ENCODE measurements at regions not wholly inside any gene's neighbourhood (a gene's known extent, or its start where the extent isn't known, plus 50 kb on each side); places are given as distances from the start of the nearest gene placed in this dataset.
"Not testable (repeated sequence)": the region's sequence is repeated elsewhere in the genome, so short reads cannot be mapped to it uniquely, and the experiment has no call there.

- H3K4me3 ChIP-seq, H3K9me3 ChIP-seq, H3K4me1 ChIP-seq, H3K27ac ChIP-seq, H3K27me3 ChIP-seq, H3K36me3 ChIP-seq, DNase-seq: not testable (repeated sequence)
Measured at GRCh38 chrX:63204266-63205074, 146.7 kb downstream of the SPIN4 start.

- H3K36me3 ChIP-seq, H3K27me3 ChIP-seq, DNase-seq, H3K9me3 ChIP-seq, H3K4me3 ChIP-seq, H3K27ac ChIP-seq, H3K4me1 ChIP-seq: not testable (repeated sequence)
Measured at GRCh38 chrX:63201987-63202386, 149.1 kb downstream of the SPIN4 start.

GRCh38 chrX:63198693-63199092 is 152.4 kb downstream of the SPIN4 start:
- not testable (repeated sequence) for H3K9me3 ChIP-seq, H3K36me3 ChIP-seq, H3K27me3 ChIP-seq, H3K27ac ChIP-seq, H3K4me1 ChIP-seq, H3K4me3 ChIP-seq, DNase-seq

GRCh38 chrX:63192366-63193041 is 158.6 kb downstream of the SPIN4 start:
- H3K4me3 ChIP-seq, H3K36me3 ChIP-seq, H3K27ac ChIP-seq, H3K9me3 ChIP-seq, H3K27me3 ChIP-seq, DNase-seq, H3K4me1 ChIP-seq: not testable (repeated sequence)

GRCh38 chrX:63186137-63186536 is 165.0 kb downstream of the SPIN4 start:
- no peak for DNase-seq
- Histone ChIP-seq H3K4me1 (no peaks in the 10 kb centered on the region), H3K27ac (no peak overlapping the region), H3K9me3 (no peaks in the 10 kb centered on the region), H3K4me3 (no peak overlapping the region), H3K27me3 (no peaks in the 10 kb centered on the region), H3K36me3 (no peaks in the 10 kb centered on the region)
- no peak for TF ChIP-seq POLR2A (IDR thresholded peaks at IDR 0.05)
- TF ChIP-seq CTCF (IDR thresholded peaks at IDR 0.05): no peak

- H3K4me3 ChIP-seq, DNase-seq, H3K36me3 ChIP-seq, H3K27ac ChIP-seq, H3K27me3 ChIP-seq, H3K9me3 ChIP-seq, H3K4me1 ChIP-seq: not testable (repeated sequence)
Measured at GRCh38 chrX:63179852-63180251, 171.3 kb downstream of the SPIN4 start.

GRCh38 chrX:63176578-63176977 is 174.6 kb downstream of the SPIN4 start:
- H3K9me3 ChIP-seq, H3K36me3 ChIP-seq, DNase-seq, H3K4me1 ChIP-seq, H3K27ac ChIP-seq, H3K27me3 ChIP-seq, H3K4me3 ChIP-seq: not testable (repeated sequence)

- H3K36me3 ChIP-seq, H3K4me3 ChIP-seq, DNase-seq, H3K9me3 ChIP-seq, H3K27me3 ChIP-seq, H3K4me1 ChIP-seq, H3K27ac ChIP-seq: not testable (repeated sequence)
Measured at GRCh38 chrX:63173841-63174718, 177.1 kb downstream of the SPIN4 start.

GRCh38 chrX:63169416-63169815 is 181.7 kb downstream of the SPIN4 start:
- not testable (repeated sequence) for H3K27me3 ChIP-seq, H3K4me3 ChIP-seq, H3K9me3 ChIP-seq, DNase-seq, H3K27ac ChIP-seq, H3K36me3 ChIP-seq, H3K4me1 ChIP-seq

- H3K27me3 ChIP-seq, H3K9me3 ChIP-seq, H3K36me3 ChIP-seq, H3K27ac ChIP-seq, H3K4me3 ChIP-seq, H3K4me1 ChIP-seq, DNase-seq: not testable (repeated sequence)
Measured at GRCh38 chrX:63168949-63169348, 182.2 kb downstream of the SPIN4 start.

GRCh38 chrX:63167002-63167401 is 184.1 kb downstream of the SPIN4 start:
- not testable (repeated sequence) for H3K4me3 ChIP-seq, DNase-seq, H3K9me3 ChIP-seq, H3K4me1 ChIP-seq, H3K36me3 ChIP-seq, H3K27me3 ChIP-seq, H3K27ac ChIP-seq

GRCh38 chrX:63160994-63161393 is 190.1 kb downstream of the SPIN4 start:
- H3K27ac ChIP-seq, H3K9me3 ChIP-seq, H3K4me3 ChIP-seq, H3K36me3 ChIP-seq, H3K27me3 ChIP-seq, DNase-seq, H3K4me1 ChIP-seq: not testable (repeated sequence)

- not testable (repeated sequence) for H3K27me3 ChIP-seq, H3K27ac ChIP-seq, H3K4me1 ChIP-seq, H3K36me3 ChIP-seq, H3K4me3 ChIP-seq, H3K9me3 ChIP-seq, DNase-seq
Measured at GRCh38 chrX:63160340-63160739, 190.8 kb downstream of the SPIN4 start.

GRCh38 chrX:63145526-63145925 is 205.6 kb downstream of the SPIN4 start:
- H3K9me3 ChIP-seq, H3K27me3 ChIP-seq, H3K4me3 ChIP-seq, H3K27ac ChIP-seq, DNase-seq, H3K36me3 ChIP-seq, H3K4me1 ChIP-seq: not testable (repeated sequence)

Measured in Peyer's patch (tissue), 4 donors.